ENCODE measurements at regions not wholly inside any gene's neighbourhood (a gene's known extent, or its start where the extent isn't known, plus 50 kb on each side); places are given as distances from the start of the nearest gene placed in this dataset.

- no peak for TF ChIP-seq CTCF (IDR thresholded peaks at IDR 0.05)
- no peak for TF ChIP-seq ZFX (IDR thresholded peaks at IDR 0.05; ENCODE audit: borderline replicate concordance)
These were observed 602.3 kb downstream of the NUF2 start for GRCh38 chr1:163924041-163924440.

Measured in 22Rv1 (cell line).